ENCODE measurements at regions not wholly inside any gene's neighbourhood (a gene's known extent, or its start where the extent isn't known, plus 50 kb on each side); places are given as distances from the start of the nearest gene placed in this dataset.
"Not testable (repeated sequence)": the region's sequence is repeated elsewhere in the genome, so short reads cannot be mapped to it uniquely, and the experiment has no call there.

DNA sequence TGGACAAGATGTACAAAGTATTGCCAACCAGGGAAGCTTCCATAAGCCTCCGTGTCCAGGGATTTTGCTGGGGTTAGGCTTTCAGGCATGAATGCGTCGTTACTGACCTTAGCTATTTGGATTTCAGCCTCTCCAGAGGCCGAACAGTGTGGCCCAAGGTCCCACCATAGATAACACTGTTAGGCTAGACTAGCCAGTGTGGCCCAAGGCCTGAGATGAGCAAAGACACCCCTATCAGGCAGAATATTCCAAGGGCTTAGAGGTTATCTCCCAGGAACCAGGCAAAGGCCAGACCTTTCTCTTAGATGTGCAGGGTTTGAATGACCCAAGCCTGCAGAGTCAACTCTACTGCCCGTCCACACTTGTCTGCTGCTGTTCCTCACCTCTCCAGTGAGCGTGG is 131.7 kb upstream of the NDUFV2 start:
- no peak for DNase-seq

DNA sequence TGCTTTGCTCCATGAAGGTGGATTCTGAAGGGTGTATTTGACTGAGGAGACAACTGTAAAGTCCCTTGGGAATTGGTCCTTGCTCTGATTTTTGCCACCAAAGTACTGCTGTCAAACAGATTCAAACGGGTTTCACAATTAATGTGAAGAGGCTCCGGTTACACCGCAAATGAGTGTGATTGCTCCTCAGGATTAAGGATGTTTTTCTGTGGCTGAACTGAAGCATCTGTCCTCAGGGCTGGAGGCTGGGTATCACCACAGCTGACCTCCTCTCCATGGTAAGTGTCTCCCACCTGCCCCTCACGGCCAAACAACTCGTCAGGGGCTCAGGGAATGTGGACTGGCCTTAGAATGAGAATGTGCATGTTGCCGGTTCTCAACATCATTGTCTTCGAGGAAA is 130.4 kb upstream of the NDUFV2 start:
- no peak for DNase-seq

DNA sequence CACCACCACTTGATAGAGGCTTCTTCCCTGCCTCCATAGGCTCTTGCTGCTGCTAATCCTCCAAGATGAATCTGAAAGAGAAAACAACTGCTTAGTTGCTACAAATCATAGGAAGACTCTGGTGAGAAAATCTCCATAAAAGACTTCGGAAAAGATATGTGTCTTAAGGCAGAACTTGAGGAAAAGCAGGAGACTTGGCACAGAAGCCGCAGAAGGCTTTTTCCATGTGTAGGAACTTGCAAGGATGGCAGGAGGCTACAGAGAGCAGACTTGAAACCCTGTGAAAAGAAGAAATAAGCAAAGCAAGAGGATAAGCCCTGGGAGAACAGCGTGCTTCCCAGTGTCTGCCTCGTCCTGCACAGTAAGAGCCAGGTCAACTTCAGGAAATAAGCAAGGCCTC is 128.2 kb upstream of the NDUFV2 start:
- DNase-seq = no peak

DNA sequence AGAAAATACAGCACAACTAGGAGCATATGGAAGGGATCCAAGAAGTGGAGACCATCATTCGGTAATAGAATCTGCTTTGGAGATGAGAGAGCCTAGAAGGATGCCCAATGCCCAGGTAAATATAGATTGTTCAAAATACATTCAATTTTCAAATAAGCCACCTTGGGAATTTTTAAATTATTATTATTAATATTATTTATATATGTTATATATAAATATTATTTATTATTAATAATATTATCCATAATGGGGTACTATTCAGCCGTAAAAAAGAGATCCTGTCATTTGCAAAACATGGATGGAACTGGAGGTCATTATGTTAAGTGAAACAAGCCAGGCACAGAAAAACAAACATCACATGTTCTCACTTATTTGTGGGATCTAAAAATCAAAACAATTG is 127.8 kb upstream of the NDUFV2 start:
- no peak for DNase-seq

DNA sequence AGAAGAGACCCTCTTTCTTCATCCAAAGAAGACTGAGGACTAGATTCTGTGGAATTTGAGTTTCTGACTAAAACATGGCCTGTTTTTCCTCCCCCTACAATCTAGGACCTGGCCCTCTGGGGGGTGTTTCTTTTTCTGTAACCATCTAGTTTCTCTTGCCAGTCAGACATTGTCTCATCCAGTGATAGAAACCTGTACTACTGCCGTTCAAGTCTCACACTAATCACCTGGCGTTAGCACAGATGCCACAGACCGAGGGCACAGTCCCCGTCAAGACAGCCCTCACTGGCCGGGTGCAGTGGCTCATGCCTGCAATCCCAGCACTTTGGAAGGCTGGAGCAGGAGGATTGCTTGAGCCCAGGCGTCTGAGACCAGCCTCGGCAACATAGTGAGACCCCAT is 126.9 kb upstream of the NDUFV2 start:
- no peak for DNase-seq

DNA sequence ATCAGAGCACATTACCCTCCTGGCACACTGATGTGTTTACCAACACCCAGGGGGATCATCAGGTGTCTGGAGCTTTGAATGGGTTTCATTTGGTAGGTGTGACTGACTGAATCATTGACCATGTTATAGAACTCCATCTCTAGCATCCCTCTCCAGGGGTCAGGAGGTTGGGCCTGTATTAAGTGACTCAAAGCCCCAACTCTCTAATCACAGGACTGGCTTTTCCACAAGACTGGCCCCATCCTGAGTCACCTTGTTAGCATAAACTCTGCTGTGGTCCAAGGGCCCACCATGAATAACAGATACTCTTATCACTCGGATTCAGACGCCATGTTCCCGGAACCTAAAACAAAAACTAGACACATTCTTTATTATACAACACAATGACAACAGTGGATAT is 125.9 kb upstream of the NDUFV2 start:
- no peak for DNase-seq

DNA sequence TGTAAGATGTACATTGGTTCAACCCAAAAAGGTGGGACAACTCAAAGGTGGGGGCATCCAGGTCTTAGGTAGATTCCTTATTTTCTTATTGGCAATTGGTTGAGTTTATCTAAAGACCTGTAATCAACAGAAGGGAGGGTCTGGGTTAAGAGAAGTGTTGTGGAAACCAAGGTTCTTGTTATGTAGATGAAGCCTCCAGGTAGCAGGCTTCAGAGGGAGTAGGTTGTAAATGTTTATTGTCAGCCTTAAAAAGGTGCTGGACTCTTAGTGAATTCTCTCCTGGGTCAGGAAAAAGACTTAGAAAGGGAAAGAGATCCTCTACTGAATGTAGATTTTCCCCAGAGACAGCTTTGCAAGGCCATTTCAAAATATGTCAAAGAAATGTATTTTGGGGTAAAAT is 125.3 kb upstream of the NDUFV2 start:
- no peak for DNase-seq

DNA sequence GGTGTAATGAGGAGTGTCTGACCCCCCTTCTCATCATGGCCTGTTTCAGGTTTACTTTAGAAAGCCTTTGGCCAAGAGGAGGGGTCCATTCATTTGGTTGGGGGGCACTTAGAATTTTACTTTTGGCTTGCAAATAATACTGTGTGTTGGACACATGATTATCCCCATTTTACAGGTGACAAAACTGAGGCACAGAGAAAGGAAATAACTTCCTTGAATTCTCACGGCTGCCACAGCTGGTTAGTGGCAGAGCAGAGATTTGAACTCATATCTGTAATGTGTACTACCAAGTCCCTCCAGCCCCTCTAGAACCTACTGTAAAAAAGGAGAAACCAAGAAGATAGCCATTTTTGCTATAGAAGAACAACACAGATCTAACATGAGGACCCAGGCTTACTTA is 124.8 kb upstream of the NDUFV2 start:
- no peak for DNase-seq

DNA sequence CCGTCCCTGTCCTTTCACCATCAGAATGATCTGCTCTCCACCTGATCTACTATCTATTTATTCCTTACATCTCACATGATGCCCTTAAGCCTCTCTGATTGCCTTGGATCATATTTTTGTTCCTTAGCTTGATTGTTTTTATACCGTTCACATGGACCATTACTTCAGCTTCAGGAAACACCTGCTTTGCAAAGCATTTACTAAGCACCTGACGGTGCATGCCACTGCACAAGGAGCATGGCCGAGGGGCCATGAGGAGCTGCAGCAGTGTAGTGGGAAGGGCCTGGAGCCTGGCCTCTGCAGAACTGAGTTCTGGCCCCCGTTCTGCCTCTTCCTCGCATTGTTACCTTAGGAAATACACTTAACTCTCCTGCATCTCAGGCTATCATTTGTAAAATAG is 124.1 kb upstream of the NDUFV2 start:
- DNase-seq = no peak

DNA sequence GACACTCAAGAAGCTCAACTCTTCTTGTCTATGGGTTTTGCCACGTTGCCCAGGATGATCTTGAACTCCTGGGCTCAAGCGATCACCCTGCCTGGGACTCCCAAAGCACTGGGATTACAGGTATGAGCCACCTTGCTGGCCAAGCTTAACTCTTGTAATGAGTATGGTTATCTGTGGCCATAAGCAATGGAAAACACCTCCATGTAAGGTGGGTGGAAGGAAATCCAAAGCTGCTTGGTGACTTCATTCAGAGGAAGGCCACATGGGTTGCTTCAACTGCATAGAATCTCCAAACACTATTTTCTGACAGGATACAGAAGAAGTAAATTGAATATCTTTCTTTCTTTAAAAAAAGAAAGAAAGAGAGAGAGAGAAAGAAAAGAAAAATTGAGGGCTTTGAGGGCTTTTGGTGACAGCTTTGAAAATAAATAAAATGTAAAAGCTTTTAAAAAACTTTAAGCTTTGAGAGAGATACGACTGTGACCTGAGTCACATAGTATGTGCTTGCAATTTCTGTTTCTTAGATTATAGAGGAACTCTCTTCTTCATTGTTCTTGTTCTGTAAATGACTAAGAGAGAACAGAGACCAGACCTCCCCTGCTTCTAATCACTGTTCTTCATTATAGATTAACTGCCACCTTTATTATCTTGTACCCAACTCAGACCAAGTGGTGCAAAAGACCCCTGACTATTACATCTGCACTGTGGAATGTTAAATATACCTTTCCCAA is 123.1 kb upstream of the NDUFV2 start:
- no peak for DNase-seq

DNA sequence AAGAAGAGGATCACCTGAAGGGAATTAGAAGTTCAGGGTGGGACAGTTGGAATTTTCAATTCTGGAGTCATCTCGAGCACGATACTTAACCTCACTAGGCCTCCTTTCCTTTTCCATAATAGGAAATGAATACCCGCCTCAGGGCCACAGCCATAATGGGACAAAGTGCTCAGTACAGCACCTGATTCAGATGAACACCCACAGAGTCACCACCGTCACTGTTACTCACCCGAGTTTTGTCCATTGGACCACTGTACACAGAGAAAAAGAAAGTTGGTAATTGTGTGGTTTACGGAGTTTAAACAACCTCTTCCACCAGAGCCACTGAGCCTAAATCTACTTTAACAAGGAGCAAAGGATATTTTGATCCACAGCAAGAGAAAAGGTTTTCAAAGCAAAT is 122.0 kb upstream of the NDUFV2 start:
- no peak for DNase-seq

DNA sequence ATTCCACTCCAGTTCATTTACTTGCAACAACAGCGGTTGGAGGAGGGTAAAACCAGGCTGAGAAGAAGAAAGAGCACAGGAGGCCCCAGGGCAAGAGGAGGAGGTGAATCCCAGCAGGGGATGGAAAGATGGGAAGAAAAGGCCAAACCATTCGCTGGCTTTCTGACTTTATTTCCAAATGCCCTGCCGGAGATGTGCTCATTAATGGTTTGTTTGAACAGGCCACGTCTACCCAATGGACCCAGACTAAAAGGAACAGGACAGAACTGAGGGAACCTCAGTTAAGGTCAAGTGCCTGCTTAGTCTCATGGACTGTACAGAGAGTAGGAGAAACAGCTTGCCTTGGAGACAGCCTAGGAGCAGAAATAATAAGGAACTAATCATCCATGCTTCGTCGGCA is 121.6 kb upstream of the NDUFV2 start:
- DNase-seq = no peak

DNA sequence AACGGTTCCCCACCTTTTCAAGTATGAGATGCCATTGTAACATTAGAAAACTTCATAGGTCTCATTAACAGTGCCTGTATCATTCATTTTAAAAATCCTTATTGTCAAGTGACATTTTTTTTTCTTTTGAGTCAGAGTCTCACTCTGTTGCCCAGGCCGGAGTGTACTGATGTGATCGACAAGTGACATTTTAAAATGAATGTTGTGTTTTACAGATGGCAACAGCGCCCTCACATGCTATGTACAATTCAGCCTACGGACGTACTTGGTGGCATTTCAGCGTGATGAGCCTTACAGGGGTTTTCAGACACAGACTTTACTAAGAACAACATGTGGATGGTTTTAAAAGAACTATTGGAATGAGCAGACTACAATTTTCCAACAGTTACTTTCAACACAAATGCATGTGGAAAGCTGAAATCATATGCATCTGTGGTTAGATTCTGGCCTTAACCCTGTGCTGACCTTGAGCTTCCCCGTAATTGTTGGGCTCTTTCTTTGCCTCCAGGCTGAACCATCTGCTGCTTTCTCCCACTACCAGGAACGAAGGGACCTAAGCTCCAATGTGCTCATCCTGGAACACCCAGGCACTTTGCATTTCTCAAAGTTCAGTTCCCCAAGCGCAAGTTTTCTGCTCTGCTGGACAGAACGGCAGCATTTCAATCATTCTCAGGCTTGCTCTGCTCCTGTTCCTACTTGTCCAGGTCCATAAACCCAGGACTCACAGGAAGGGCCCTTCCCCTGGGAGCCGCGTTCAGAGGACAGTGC is 119.9 kb upstream of the NDUFV2 start:
- no peak for DNase-seq

DNA sequence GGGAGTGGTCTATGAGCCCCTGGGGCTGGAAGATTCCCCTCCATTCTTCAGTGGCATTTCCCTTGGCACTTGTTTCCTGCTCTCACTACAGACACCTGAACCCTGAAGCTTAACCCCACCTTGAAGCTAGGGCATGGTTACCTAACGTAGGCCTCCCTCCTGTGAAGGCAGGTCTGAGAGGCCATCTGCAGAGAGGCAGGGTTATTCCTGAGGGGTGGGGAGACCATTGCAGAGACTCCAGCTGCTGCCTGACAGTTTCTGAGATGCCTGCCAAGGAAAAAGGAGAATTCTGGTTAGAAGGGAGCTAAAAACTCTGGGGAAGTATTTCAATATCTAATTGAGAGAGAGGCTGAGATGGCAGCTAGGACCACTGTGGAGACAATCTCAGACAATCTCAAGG is 119.3 kb upstream of the NDUFV2 start:
- no peak for DNase-seq

DNA sequence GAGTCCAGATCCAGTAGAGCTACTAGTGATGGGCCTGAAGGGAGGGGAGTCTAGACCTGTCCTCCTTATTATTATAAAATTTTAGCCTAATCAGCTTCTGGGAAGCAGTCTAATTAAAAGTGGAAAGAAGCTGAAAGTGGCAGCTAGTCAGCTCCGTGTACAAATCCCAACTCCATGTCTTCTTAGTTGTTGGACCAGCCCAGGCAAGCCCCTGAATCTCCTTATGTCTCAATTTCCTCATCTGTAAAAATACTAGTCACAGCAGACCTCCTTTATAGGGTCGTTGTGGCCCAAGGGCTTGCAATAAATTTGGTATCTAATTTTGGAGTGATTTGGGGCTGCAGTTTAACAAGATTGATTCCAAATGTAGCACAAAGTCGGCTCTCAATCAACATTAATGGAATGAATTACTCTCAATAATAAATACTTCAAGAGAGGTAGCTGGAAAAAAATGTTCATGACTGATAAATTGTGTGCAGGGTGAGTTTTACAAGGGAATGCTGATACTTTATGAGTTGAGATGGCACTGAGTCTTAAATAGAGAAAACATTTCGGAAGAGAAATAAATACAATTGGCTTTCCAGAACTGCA is 118.3 kb upstream of the NDUFV2 start:
- DNase-seq = no peak

DNA sequence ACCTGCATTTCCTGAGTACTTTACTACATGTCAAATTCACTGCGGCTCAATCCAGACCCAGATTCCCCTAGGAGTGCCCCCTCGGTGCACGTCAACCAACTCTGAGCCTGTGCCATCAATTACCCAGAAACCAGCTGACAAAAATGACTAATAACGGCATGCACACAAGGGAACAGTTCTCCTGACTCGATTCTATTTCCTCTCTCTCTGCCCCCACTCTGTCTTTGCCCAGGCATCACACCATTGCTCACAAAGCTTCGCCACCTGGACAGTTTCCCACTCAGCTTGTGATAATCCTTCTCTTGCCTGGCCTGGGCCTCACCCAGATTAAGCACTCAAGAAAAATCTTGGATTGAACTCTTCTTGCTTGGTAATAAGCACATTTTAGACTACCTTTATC is 115.3 kb upstream of the NDUFV2 start:
- no peak for DNase-seq

DNA sequence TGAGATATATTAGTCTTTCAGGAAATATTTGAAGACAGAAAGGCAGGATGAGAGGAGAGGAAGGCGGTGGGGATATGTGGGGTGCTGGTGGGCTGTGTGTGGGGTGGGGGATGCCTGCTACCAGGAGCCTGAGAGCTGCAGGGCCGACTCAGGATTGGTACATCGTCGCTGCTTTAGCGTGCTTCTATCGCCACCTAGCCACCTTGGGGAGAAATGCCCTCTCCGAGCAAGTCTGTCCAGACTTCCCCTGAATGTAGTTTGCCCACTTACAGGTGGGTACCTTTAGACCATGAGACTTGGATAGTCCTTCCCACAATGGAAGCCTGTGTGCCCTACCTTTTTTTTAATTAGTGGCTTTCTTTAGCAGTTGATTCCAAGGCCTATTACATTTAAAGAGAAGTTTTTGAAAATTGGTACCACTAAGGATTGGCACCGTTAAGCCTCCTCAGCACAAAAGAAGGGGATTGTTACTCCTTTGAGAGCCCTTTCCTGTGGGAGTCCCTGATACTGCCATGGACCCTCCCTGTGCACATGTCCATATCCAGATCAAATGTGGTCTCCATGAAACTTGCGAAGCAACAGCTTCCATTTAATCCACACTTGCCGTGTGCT is 114.1 kb upstream of the NDUFV2 start:
- peak; percentile 59 for DNase-seq

DNA sequence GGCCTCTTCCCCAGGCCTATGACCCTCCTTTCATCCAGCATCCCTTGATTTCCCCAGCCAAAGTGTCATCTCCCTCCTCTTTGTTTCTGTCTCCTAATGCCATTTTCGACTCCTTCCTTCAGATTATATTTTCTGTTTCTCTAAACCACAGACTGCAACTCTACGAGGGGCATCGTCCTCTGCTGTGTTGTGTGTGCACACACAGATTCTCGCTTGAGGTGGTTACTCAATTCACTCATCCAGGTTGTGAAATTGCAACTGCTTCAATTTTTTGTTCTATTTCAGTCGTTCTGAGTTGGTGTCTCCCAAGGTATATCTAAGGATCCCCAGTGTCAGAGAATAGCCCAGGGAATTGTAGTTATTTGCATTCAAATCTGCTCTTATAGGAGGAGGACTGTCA is 113.5 kb upstream of the NDUFV2 start:
- DNase-seq = no peak

DNA sequence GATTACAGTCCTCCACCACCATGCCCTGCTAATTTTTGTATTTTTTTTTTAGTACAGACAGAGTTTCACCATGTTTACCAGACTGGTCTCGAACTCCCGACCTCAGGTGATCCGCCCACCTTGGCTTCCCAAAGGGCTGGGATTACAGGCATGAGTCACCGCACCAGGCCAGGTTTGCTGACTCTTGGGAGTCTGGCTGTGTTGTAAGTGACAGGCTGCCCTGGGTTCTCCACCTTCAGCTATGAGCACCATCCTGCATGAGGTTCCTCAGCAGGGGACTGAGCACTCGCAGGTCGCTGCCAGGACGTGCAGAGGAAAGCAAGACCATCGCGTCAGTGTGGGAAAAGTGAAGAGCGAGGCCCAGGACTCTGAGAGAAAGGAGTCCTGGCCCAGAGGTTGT is 112.6 kb upstream of the NDUFV2 start:
- no peak for DNase-seq

DNA sequence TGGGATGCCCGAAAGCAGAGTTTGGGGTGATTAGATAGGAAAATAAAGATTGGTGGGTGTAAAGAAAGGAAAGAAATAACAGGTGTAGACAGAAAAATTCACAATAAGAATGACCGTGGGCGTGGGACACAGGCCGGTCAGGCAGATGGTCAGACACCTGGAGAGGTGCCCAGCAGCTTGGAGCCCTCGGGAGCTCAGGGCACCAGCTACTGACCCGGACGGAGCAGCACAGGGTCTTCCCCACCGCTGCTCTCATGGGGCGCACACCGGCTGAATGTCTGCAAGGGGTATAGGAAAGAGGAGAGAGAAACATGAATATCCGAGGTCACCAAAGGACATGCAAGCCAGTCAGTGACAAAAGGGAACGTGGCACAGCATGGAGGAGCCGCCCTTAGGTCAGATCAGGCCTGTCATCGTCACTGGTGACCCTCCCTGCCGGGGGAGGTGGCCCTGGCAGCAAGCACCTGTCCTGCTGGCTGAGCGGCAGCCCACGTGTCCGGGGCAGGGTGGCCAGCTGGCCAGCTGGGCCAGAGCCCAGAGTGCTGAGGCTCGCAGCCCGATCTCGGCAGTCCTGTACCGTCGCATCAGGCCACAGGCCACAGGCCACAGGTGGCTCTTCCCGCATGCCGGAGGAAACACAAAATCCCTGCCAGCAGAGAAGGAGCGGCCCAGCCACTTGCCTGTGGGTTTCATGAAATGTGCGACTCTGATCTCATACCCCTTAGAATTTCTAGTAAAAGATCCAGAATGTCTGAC is 112.0 kb upstream of the NDUFV2 start:
- DNase-seq = no peak

DNA sequence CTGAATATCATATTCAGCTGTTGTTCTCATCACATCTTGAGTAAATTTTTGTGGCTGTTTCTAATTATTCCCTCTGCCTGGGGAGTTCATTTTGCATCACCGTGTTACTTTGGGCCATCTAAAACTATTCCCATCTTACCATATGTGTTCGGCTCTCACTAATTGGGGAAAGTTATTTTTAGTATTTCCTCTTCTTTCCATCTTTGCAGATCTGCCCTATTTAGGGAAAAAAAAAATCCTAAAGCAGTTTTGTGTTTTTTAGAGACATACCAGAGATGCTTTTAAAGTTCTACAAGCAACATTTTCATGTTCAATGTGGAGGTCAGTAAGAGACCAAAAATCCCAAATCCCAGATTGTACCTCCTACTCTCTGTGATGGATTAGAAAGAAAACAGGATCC is 111.3 kb upstream of the NDUFV2 start:
- DNase-seq = no peak

DNA sequence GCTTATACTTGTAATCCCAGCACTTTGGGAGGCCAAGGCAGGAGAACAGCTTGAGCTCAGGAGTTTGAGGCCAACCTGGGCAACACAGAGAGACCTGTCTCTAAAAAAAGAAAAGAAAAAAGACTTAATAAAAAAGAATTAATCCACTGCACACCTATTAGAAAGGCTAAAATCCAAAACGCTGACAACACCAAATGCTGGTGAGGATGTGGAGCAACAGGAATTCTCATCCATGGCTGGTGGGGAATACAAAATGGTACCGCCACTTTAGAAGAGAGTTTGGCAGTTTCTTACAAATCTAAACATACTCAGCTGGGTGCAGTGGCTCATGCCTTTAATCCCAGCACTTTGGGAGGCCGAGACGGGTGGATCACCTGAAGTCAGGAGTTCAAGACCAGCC is 110.0 kb upstream of the NDUFV2 start:
- DNase-seq = not testable (repeated sequence)

DNA sequence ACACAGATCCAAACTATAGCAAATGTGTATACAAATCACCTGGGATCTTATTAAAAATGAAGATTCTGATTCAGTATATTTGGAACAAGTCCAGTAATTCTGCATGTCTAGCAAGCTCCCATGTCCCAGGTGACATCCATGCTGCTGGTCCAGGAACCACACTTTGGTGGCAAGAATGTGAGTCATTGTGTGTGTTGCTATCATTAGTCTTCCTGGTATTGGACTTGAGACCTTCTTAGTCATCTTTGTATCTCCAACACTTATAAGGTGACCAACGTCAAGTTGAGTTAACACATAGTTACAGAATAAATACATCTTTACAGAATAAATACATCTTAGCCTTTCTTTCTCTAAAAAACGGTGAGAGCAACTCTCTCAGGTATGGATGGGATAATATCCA is 107.9 kb upstream of the NDUFV2 start:
- no peak for DNase-seq
